WTC11 (cell line): ENCODE measurements at regions not wholly inside any gene's neighbourhood (a gene's known extent, or its start where the extent isn't known, plus 50 kb on each side); places are given as distances from the start of the nearest gene placed in this dataset.
"Not testable (repeated sequence)": the region's sequence is repeated elsewhere in the genome, so short reads cannot be mapped to it uniquely, and the experiment has no call there.

Experiments
- ATAC-seq: fragments of 200-7000 bp; cut with Tn5 transposase; 2 replicates; pipeline ENCODE4 v1.10.0; 2021; ENCODE audit warnings: mild to moderate bottlenecking, moderate library complexity
- CTCF ChIA-PET: fragments of 300-600 bp; sonication (Branson Sonifier 250); formaldehyde crosslinking; loops from one replicate; lab custom pipeline; 2021; ENCODE audit warnings: antibody characterized with exemption; lab: Charles Lee
- POLR2A ChIA-PET: fragments of 350-600 bp; sonication (Branson Sonifier 250); formaldehyde crosslinking; loops from one replicate; lab custom pipeline; 2021; ENCODE audit warnings: antibody characterized with exemption; lab: Charles Lee
- DNase-seq: peaks from one replicate; pipeline ENCODE4 v3.0.0; 2021; ENCODE audit warnings: low spot score
- H3K27ac Mint-ChIP-seq: 2 replicates; pipeline ENCODE4 v1.8.0; 2021; ENCODE audit warnings: mixed read lengths
- H3K27me3 Mint-ChIP-seq: 2 replicates; pipeline ENCODE4 v1.8.0; 2021; ENCODE audit warnings: low read depth, mild to moderate bottlenecking, moderate library complexity, mixed read lengths
- H3K36me3 Mint-ChIP-seq: 2 replicates; pipeline ENCODE4 v1.8.0; 2021; ENCODE audit warnings: mixed read lengths
- H3K4me1 Mint-ChIP-seq: 2 replicates; pipeline ENCODE4 v1.8.0; 2022; ENCODE audit warnings: mixed read lengths
- H3K4me3 Mint-ChIP-seq: 2 replicates; pipeline ENCODE4 v1.8.0; 2021; ENCODE audit warnings: mild to moderate bottlenecking, moderate library complexity, mixed read lengths
- H3K9me3 Mint-ChIP-seq: 2 replicates; pipeline ENCODE4 v1.8.0; 2021; ENCODE audit warnings: mixed read lengths
- ATF1 ChIP-seq: sonication (generic); formaldehyde crosslinking; IDR thresholded peaks from 2 replicates; pipeline ENCODE4 v1.8.1; 2023; ENCODE audit warnings: mild to moderate bottlenecking, moderate library complexity, missing genetic modification reagents
- ATF2 ChIP-seq: sonication (generic); formaldehyde crosslinking; IDR thresholded peaks from 2 replicates; pipeline ENCODE4 v1.8.1; 2022; ENCODE audit warnings: low read depth, missing genetic modification reagents, borderline replicate concordance
- CBFB ChIP-seq: sonication (generic); formaldehyde crosslinking; IDR thresholded peaks from 2 replicates; pipeline ENCODE4 v1.8.1; 2022; ENCODE audit warnings: mild to moderate bottlenecking, low read depth, missing genetic modification reagents
- CTCF ChIP-seq: fragments of 200-600 bp; IDR thresholded peaks from 2 replicates; pipeline ENCODE4 v1.8.0; 2022; ENCODE audit warnings: antibody characterized with exemption
- FOXP4 ChIP-seq: sonication (generic); formaldehyde crosslinking; IDR thresholded peaks from 2 replicates; pipeline ENCODE4 v1.8.0; 2022; ENCODE audit warnings: mild to moderate bottlenecking, missing genetic modification reagents
- HMGA2 ChIP-seq: fragments of 250-450 bp; sonication (Bioruptor Pico); IDR thresholded peaks from 2 replicates; pipeline ENCODE4 v1.4.0; 2021; ENCODE audit warnings: mild to moderate bottlenecking, moderate library complexity
- KAT7 ChIP-seq: sonication (generic); formaldehyde crosslinking; IDR thresholded peaks from 2 replicates; pipeline ENCODE4 v1.8.1; 2023; ENCODE audit warnings: missing genetic modification reagents, mild to moderate bottlenecking, borderline replicate concordance
- MAX ChIP-seq: sonication (generic); formaldehyde crosslinking; IDR thresholded peaks from 2 replicates; pipeline ENCODE4 v1.8.0; 2022; ENCODE audit warnings: mild to moderate bottlenecking, missing genetic modification reagents
- MXD4 ChIP-seq: fragments of 250-450 bp; sonication (Bioruptor Pico); IDR thresholded peaks from 2 replicates; pipeline ENCODE4 v1.8.0; 2021; ENCODE audit warnings: mild to moderate bottlenecking, moderate library complexity, borderline replicate concordance
- NFYB ChIP-seq: sonication (generic); formaldehyde crosslinking; conservative IDR thresholded peaks from 2 replicates; pipeline ENCODE4 v1.8.0; 2022; ENCODE audit warnings: low read depth, missing genetic modification reagents
- NR2C2 ChIP-seq: sonication (generic); formaldehyde crosslinking; IDR thresholded peaks from 2 replicates; pipeline ENCODE4 v1.8.0; 2022; ENCODE audit warnings: mild to moderate bottlenecking, missing genetic modification reagents
- NR3C1 ChIP-seq: sonication (generic); formaldehyde crosslinking; conservative IDR thresholded peaks from 2 replicates; pipeline ENCODE4 v1.8.1; 2023; ENCODE audit warnings: low read depth, mild to moderate bottlenecking, missing genetic modification reagents
- SMAD4 ChIP-seq: sonication (generic); formaldehyde crosslinking; IDR thresholded peaks from 2 replicates; pipeline ENCODE4 v1.8.0; 2022; ENCODE audit warnings: mild to moderate bottlenecking, missing genetic modification reagents
- TCF7 ChIP-seq: sonication (generic); formaldehyde crosslinking; IDR thresholded peaks from 2 replicates; pipeline ENCODE4 v1.8.0; 2022; ENCODE audit warnings: mild to moderate bottlenecking, low read depth, missing genetic modification reagents, moderate library complexity
- TEAD4 ChIP-seq: sonication (generic); formaldehyde crosslinking; IDR thresholded peaks from 2 replicates; pipeline ENCODE4 v1.8.0; 2022; ENCODE audit warnings: mild to moderate bottlenecking, missing genetic modification reagents
- ZBTB21 ChIP-seq: sonication (generic); formaldehyde crosslinking; IDR thresholded peaks from 2 replicates; pipeline ENCODE4 v1.8.1; 2023; ENCODE audit warnings: mild to moderate bottlenecking, missing genetic modification reagents, borderline replicate concordance
- ZNF263 ChIP-seq: sonication (generic); formaldehyde crosslinking; IDR thresholded peaks from 2 replicates; pipeline ENCODE4 v1.8.1; 2022; ENCODE audit warnings: low read depth, mild to moderate bottlenecking, moderate library complexity, missing genetic modification reagents
- ZNF317 ChIP-seq: sonication (generic); formaldehyde crosslinking; IDR thresholded peaks from 2 replicates; pipeline ENCODE4 v1.8.1; 2023; ENCODE audit warnings: low read depth, mild to moderate bottlenecking, moderate library complexity, missing genetic modification reagents, borderline replicate concordance
- TF ChIP-seq, protein P1 (sequence below): fragments of 250-450 bp; sonication (Bioruptor Pico); IDR thresholded peaks from 2 replicates; pipeline ENCODE4 v1.9.0; 2021; ENCODE audit warnings: moderate library complexity, mild to moderate bottlenecking, inconsistent platforms, borderline replicate concordance
- TF ChIP-seq, protein P2 (sequence below): sonication (generic); formaldehyde crosslinking; IDR thresholded peaks from 2 replicates; pipeline ENCODE4 v1.8.1; 2022; ENCODE audit warnings: mild to moderate bottlenecking, missing genetic modification reagents, moderate library complexity, borderline replicate concordance

GRCh38 chr17:21512307-21513011 is 136.3 kb downstream of the KCNJ12 start:
- TF ChIP-seq ZBTB21 (CRISPR knock-in tag) (no peak), ZNF317 (CRISPR knock-in tag) (no peak), NR3C1 (CRISPR knock-in tag) (no peak), SMAD4 (no peak), ATF2 (no peak), NR2C2 (CRISPR knock-in tag) (no peak), MAX (CRISPR knock-in tag) (no peak), NFYB (CRISPR knock-in tag) (no peak), CBFB (CRISPR knock-in tag) (no peak), ZNF263 (no peak), MXD4 (CRISPR knock-in tag) (no peak), KAT7 (no peak), ATF1 (CRISPR knock-in tag) (no peak), TCF7 (CRISPR knock-in tag) (no peak)
- TF ChIP-seq, protein P1, sequence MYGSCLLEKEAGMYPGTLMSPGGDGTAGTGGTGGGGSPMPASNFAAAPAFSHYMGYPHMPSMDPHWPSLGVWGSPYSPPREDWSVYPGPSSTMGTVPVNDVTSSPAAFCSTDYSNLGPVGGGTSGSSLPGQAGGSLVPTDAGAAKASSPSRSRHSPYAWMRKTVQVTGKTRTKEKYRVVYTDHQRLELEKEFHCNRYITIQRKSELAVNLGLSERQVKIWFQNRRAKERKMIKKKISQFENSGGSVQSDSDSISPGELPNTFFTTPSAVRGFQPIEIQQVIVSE (CRISPR knock-in tag), result no peak
- TF ChIP-seq, protein P2, sequence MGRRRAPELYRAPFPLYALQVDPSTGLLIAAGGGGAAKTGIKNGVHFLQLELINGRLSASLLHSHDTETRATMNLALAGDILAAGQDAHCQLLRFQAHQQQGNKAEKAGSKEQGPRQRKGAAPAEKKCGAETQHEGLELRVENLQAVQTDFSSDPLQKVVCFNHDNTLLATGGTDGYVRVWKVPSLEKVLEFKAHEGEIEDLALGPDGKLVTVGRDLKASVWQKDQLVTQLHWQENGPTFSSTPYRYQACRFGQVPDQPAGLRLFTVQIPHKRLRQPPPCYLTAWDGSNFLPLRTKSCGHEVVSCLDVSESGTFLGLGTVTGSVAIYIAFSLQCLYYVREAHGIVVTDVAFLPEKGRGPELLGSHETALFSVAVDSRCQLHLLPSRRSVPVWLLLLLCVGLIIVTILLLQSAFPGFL (CRISPR knock-in tag), result no peak
- Mint-ChIP-seq H3K27ac (no peak overlapping the region), H3K9me3 (0 out of 2 replicates have a peak, but pooled peaks cover 3% of the 10 kb centered on the region), H3K4me1 (peaks cover 28% of the 10 kb centered on the region), H3K4me3 (peak overlapping the region; percentile 76), H3K27me3 (peaks cover 30% of the 10 kb centered on the region), H3K36me3 (no peaks in the 10 kb centered on the region)
- DNase-seq, result no peak
- no peak for ATAC-seq
- ChIA-PET POLR2A (no interaction called here), CTCF (interaction anchor here (0.7 to 5.6 kb wide), 31 partner anchors 10 to 434 kb away, joined by 3 to 189 read pairs (median 5); no protein-coding TSS in a partner anchor)

DNA sequence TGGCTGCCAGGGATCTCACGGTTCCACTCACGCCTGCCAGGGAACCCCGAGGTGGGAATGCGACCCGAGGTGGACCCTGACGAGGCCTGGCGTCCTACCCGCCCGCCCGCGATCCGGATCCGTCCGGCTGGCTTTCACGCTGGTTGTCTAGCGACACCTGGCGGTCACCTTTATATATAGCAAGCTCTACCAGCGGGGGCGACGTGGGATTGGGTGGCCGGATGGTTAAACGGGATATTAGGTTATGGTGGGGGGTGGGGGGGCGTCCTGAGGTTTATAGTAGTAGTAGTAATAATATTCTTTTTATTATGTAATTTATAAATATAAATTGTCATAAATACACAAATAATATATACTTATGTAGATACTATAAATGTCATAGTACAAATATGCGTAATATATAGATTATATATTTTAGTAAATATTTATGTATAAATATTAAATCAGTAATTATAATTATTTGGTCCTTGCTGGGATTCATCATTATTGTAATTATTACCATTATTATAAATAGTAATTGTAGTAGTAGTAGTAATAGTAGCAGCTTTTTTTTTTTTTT is 136.9 kb downstream of the KCNJ12 start:
- no peaks in the 10 kb centered on the region for H3K36me3 Mint-ChIP-seq
- H3K9me3 Mint-ChIP-seq, result 0 out of 2 replicates have a peak, but pooled peaks cover 3% of the 10 kb centered on the region
- ChIA-PET CTCF (interaction anchor here (0.7 to 5.6 kb wide), 25 partner anchors 10 to 408 kb away, joined by 3 to 189 read pairs (median 4); no protein-coding TSS in a partner anchor), POLR2A (no interaction called here)
- H3K27me3 Mint-ChIP-seq, result peaks cover 30% of the 10 kb centered on the region
- ATAC-seq (peak; percentile 33), DNase-seq (peak; percentile 84)
- H3K27ac Mint-ChIP-seq, result no peak overlapping the region
- peaks cover 28% of the 10 kb centered on the region for H3K4me1 Mint-ChIP-seq
- TF ChIP-seq FOXP4 (CRISPR knock-in tag) (no peak), CTCF (peak; percentile 81), HMGA2 (CRISPR knock-in tag) (peak; percentile 56), TEAD4 (CRISPR knock-in tag) (no peak)
- no peak overlapping the region for H3K4me3 Mint-ChIP-seq

DNA sequence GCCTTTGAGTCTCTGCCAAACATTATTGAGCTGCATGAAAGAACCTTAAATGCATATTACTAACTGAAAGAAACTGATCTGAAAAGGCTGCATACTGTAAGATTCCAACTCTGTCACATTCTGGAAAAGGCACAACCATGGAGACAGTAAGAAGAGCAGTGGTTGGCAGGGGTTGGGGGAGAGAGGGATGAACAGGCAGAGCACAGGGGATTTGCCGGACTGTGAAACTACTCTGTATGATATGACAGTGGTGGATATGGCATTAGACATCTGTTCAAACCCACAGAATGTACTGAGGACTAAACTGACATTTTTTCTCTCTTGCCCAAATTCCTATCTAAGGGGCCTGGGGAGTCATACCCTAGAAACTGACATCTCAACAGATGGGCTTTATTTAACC is 138.4 kb downstream of the KCNJ12 start:
- ATAC-seq, H3K4me3 Mint-ChIP-seq, DNase-seq, H3K36me3 Mint-ChIP-seq, H3K27ac Mint-ChIP-seq, H3K9me3 Mint-ChIP-seq, POLR2A ChIA-PET: not testable (repeated sequence)
- peaks cover 28% of the 10 kb centered on the region for H3K27me3 Mint-ChIP-seq
- peaks cover 28% of the 10 kb centered on the region for H3K4me1 Mint-ChIP-seq
- CTCF ChIA-PET, result interaction anchor here (1.3 to 5.6 kb wide), 3 partner anchors 11 to 62 kb away, joined by 3 to 189 read pairs (median 7); no protein-coding TSS in a partner anchor
